Activated CD4-positive, alpha-beta T cell treated with anti-CD3 and anti-CD28 coated beads, Interleukin-2, Interleukin-6, amounts not matched to agents 100 ng/mL and 50 ng/mL, durations not matched to agents 16 hours and 8 hours (primary cell): ENCODE measurements at regions not wholly inside any gene's neighbourhood (a gene's known extent, or its start where the extent isn't known, plus 50 kb on each side); places are given as distances from the start of the nearest gene placed in this dataset.

Experiments used
- DNase-seq: peaks from one replicate; pipeline ENCODE4 v3.0.0-alpha.2; 2020

- DNase-seq, result no peak
Measured at GRCh38 chr4:24417206-24417605, 167.1 kb downstream of the DHX15 start.

GRCh38 chr4:24416293-24416692, 168.1 kb downstream of the DHX15 start:
- no peak for DNase-seq

GRCh38 chr4:24413311-24413784, 171.0 kb downstream of the DHX15 start:
- DNase-seq, result no peak

GRCh38 chr4:24411806-24412205, 172.5 kb downstream of the DHX15 start:
- DNase-seq, result no peak

GRCh38 chr4:24411299-24411698, 173.1 kb downstream of the DHX15 start:
- DNase-seq, result no peak

GRCh38 chr4:24408640-24409039, 175.7 kb downstream of the DHX15 start:
- no peak for DNase-seq

GRCh38 chr4:24405926-24406325, 178.4 kb downstream of the DHX15 start:
- DNase-seq, result no peak

- no peak for DNase-seq
Measured at GRCh38 chr4:24405341-24405740, 179.0 kb downstream of the DHX15 start.

GRCh38 chr4:24404281-24404680, 180.1 kb downstream of the DHX15 start:
- no peak for DNase-seq

- DNase-seq, result no peak
Measured at GRCh38 chr4:24403265-24403664, 181.1 kb downstream of the DHX15 start.

GRCh38 chr4:24400537-24400936, 183.8 kb downstream of the DHX15 start:
- no peak for DNase-seq

GRCh38 chr4:24396988-24397387, 187.4 kb downstream of the DHX15 start:
- no peak for DNase-seq

GRCh38 chr4:24395937-24396336, 188.4 kb downstream of the DHX15 start:
- no peak for DNase-seq

- no peak for DNase-seq
Measured at GRCh38 chr4:24394041-24394440, 190.3 kb downstream of the DHX15 start.

GRCh38 chr4:24392613-24393012, 191.7 kb downstream of the DHX15 start:
- no peak for DNase-seq

- DNase-seq, result peak; percentile 2
Measured at GRCh38 chr4:24382381-24382780, 202.0 kb downstream of the DHX15 start.

- no peak for DNase-seq
Measured at GRCh38 chr4:24380957-24381665, 203.2 kb downstream of the DHX15 start.

GRCh38 chr4:24373704-24374103, 210.7 kb downstream of the DHX15 start:
- DNase-seq, result no peak

- DNase-seq, result no peak
Measured at GRCh38 chr4:24372881-24373280, 211.5 kb downstream of the DHX15 start.

GRCh38 chr4:24372341-24372740, 212.0 kb downstream of the DHX15 start:
- no peak for DNase-seq

GRCh38 chr4:24370421-24370820, 213.9 kb downstream of the DHX15 start:
- no peak for DNase-seq

GRCh38 chr4:24369507-24370029, 214.8 kb downstream of the DHX15 start:
- no peak for DNase-seq

GRCh38 chr4:24368801-24369200, 215.6 kb downstream of the DHX15 start:
- no peak for DNase-seq

GRCh38 chr4:24364852-24365251, 219.5 kb downstream of the DHX15 start:
- no peak for DNase-seq

- no peak for DNase-seq
Measured at GRCh38 chr4:24364249-24364648, 220.1 kb downstream of the DHX15 start.
